Testis (tissue), 2 donors: ENCODE measurements at regions not wholly inside any gene's neighbourhood (a gene's known extent, or its start where the extent isn't known, plus 50 kb on each side); places are given as distances from the start of the nearest gene placed in this dataset.

Experiments used
- DNase-seq: peaks from one replicate; pipeline ENCODE4 v3.0.0-alpha.2; 2019
- H3K27ac ChIP-seq, 2 donors: fragments of 200-600 bp; sonication (generic); one replicate each; pipeline ENCODE4 v1.5.1; 2019
- H3K27me3 ChIP-seq: fragments of 200-600 bp; sonication (generic); one replicate; pipeline ENCODE4 v1.5.1; 2019
- H3K36me3 ChIP-seq: fragments of 200-600 bp; sonication (generic); one replicate; pipeline ENCODE4 v1.5.1; 2017; ENCODE audit warnings: low read depth; ENCODE audit errors: missing control alignments
- H3K4me1 ChIP-seq: fragments of 200-600 bp; sonication (generic); one replicate; pipeline ENCODE4 v1.5.1; 2019
- H3K4me3 ChIP-seq, 2 donors: fragments of 200-600 bp; sonication (generic); one replicate each; pipeline ENCODE4 v1.5.1; 2017 to 2019
- H3K9me3 ChIP-seq: fragments of 200-600 bp; sonication (generic); one replicate; pipeline ENCODE4 v1.5.1; 2017
- POLR2A ChIP-seq: fragments of 450-650 bp; IDR thresholded peaks from one replicate; pipeline ENCODE4 v1.6.1; 2017; ENCODE audit warnings: antibody characterized with exemption, mild to moderate bottlenecking, moderate library complexity
- WGBS, 2 donors: methylation state at CpG; one replicate each; pipeline ENCODE4 v1.1.5; 2018; 5-methylcytosine and 5-hydroxymethylcytosine counted together
- intact Hi-C: fragments of 100-400 bp; cut with DNase I; formaldehyde crosslinking; loops from one replicate; pipeline ENCODE4 v1.15.1; 2023; ENCODE audit warnings: low total_unique reads
- TF ChIP-seq, protein P1 (sequence below), 3 experiments: fragments of 450-650 bp in 2 of 3; fragments of 200-600 bp in 1 of 3; sonication (generic) in 1 of 3; IDR thresholded peaks; one replicate each; pipeline ENCODE4 v1.5.1; 2016 to 2019; ENCODE audit warnings: antibody characterized with exemption in 3 of 3, mild to moderate bottlenecking in 2 of 3, moderate library complexity in 1 of 3

DNA sequence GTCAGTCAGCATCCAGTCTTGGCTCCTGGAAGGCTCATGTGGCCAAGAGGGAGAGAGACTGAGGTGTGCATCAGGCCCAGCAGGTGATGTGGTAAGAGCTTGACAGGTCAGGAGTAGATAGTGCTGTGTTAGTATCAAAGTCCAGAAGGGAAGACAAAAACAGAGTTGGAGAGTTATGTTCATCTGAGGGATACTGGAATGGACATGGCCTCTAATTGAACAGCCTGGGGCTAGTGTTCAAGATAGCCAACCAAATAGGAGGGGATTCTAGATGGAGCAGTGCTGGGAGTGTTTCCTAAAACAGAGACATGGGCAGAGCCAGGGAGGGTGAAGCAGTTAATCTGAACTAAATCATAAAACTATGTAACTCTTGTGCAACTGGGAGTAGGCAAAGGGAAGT, 120.7 kb upstream of the MARK1 start:
- H3K9me3 ChIP-seq: no peaks in the 10 kb centered on the region
- no peak overlapping the region for H3K27ac ChIP-seq
- no peak for DNase-seq
- H3K4me3 ChIP-seq: no peak overlapping the region
- H3K4me1 ChIP-seq: no peaks in the 10 kb centered on the region
- TF ChIP-seq POLR2A: no peak
- TF ChIP-seq, protein P1, sequence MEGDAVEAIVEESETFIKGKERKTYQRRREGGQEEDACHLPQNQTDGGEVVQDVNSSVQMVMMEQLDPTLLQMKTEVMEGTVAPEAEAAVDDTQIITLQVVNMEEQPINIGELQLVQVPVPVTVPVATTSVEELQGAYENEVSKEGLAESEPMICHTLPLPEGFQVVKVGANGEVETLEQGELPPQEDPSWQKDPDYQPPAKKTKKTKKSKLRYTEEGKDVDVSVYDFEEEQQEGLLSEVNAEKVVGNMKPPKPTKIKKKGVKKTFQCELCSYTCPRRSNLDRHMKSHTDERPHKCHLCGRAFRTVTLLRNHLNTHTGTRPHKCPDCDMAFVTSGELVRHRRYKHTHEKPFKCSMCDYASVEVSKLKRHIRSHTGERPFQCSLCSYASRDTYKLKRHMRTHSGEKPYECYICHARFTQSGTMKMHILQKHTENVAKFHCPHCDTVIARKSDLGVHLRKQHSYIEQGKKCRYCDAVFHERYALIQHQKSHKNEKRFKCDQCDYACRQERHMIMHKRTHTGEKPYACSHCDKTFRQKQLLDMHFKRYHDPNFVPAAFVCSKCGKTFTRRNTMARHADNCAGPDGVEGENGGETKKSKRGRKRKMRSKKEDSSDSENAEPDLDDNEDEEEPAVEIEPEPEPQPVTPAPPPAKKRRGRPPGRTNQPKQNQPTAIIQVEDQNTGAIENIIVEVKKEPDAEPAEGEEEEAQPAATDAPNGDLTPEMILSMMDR (IDR thresholded peaks at IDR 0.05): no peak
- no peaks in the 10 kb centered on the region for H3K27me3 ChIP-seq
- intact Hi-C loops: no loop called here
- H3K36me3 ChIP-seq: no peaks in the 10 kb centered on the region

DNA sequence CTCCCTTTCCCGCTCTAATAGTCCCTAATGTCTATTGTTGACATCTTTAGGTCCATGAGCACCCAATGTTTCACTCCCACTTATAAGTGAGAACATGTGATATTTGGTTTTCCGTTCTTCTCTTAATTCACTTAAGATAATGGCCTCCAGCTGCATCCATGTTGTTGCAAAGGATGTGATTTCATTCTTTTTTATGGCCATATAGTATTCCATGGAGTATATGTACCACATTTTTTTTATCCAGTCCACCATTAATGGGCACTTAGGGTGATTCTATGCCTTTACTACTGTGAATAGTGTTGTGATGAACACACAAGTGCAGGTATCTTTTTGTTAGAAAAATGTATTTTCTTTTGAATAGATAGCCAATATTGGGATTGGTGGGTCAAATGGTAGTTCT, 126.0 kb upstream of the RAB3GAP2 start:
- Histone ChIP-seq H3K27ac (no peak overlapping the region), H3K9me3 (no peaks in the 10 kb centered on the region), H3K4me1 (no peaks in the 10 kb centered on the region), H3K27me3 (no peaks in the 10 kb centered on the region), H3K4me3 (no peak overlapping the region), H3K36me3 (no peaks in the 10 kb centered on the region)
- no peak for DNase-seq
- TF ChIP-seq, protein P1 (IDR thresholded peaks at IDR 0.05): no peak
- TF ChIP-seq POLR2A: no peak
- WGBS, 2 donors: 91 to 95% methylated on average over 2 of the region's 2 CpGs
- intact Hi-C loops: no loop called here

DNA sequence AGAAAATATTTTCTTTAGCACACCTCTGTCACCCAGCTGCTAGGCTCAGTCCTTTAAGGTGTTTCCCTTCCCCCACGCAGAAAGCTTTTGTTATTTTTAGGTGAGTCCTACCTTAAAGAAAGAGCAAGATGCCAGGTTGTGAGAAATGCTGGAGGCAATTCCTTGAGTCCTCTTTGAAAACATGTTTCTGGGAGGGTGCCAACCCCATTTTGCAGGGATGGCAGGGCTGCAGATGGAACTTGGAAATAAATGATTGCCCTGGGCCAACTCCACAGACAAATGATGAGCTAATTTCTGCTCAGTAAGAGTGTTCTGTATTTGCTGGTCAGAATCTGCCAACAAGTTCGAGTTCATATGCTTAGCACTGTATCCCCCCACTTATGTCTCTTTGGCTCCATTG, 119.2 kb upstream of the RAB3GAP2 start:
- Histone ChIP-seq H3K36me3 (no peaks in the 10 kb centered on the region), H3K27me3 (no peaks in the 10 kb centered on the region), H3K27ac (no peak overlapping the region), H3K9me3 (no peaks in the 10 kb centered on the region), H3K4me1 (no peaks in the 10 kb centered on the region), H3K4me3 (no peak overlapping the region)
- TF ChIP-seq, protein P1 (IDR thresholded peaks at IDR 0.05): no peak
- TF ChIP-seq POLR2A: no peak
- DNase-seq: no peak
- intact Hi-C loops: no loop called here
- 80 to 89% methylated on average over 2 of the region's 2 CpGs for WGBS, 2 donors

DNA sequence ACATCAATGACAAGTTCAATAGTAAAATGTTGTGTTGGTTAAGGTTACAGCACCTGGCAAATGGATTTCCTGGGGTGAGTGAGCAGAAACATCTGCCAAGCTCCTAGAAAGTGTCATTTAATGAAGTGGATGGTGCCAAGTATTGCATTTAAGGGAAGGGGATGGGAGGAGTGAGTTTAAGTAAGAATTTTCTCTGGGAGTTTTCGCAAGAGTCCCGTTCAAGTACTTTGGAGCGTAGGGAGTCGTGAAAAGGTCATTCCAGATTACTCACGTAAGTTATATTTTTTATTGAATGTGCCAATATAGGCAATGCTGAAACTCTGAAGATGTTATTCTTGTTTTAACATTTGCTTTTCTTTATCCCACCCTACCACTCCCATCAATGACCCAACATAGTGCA, 117.4 kb upstream of the RAB3GAP2 start:
- 90 to 92% methylated on average over 5 of the region's 5 CpGs for WGBS, 2 donors

More for the DNA sequence above, 117.4 kb upstream of the RAB3GAP2 start:
- H3K4me1 ChIP-seq: no peaks in the 10 kb centered on the region
- no peak for DNase-seq
- H3K36me3 ChIP-seq: no peaks in the 10 kb centered on the region
- H3K27me3 ChIP-seq: no peaks in the 10 kb centered on the region
- intact Hi-C loops: no loop called here
- H3K27ac ChIP-seq: no peak overlapping the region
- H3K9me3 ChIP-seq: no peaks in the 10 kb centered on the region
- TF ChIP-seq, protein P1 (IDR thresholded peaks at IDR 0.05): no peak
- TF ChIP-seq POLR2A: no peak
- H3K4me3 ChIP-seq: no peak overlapping the region
